ENCODE measurements at regions not wholly inside any gene's neighbourhood (a gene's known extent, or its start where the extent isn't known, plus 50 kb on each side); places are given as distances from the start of the nearest gene placed in this dataset.
"Not testable (repeated sequence)": the region's sequence is repeated elsewhere in the genome, so short reads cannot be mapped to it uniquely, and the experiment has no call there.

DNA sequence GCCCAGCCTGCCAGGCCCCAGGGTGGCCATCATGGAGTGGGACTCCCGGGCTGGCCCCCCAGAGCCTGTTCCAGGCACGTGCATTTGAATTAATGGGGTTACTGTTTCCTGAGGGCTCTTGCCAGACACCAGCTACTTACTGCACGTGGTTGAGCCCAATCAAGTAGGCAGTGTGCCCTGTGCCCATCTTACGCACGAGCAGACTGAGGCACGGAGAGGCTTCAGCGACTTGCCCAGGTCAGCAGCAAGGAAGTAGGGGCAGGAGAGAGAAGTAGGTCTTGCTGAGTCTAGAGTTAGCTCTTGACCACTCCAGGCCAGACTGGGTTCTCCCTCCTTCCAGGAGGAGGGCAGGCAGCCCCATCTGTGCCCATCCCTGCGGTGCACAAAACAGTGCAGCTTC, 67.7 kb downstream of the DIO3 start:
- Histone ChIP-seq H3K36me3 (ENCODE audit: control insufficient read depth, insufficient read depth, low read length) (no peaks in the 10 kb centered on the region), H3K9me3 (no peaks in the 10 kb centered on the region), H3K27me3 (replicated peaks; ENCODE audit: control insufficient read depth, insufficient read depth, low read length) (no peaks in the 10 kb centered on the region), H3K4me1 (no peaks in the 10 kb centered on the region), H3K4me3 (ENCODE audit: low read depth, low read length) (no peak overlapping the region)
- ChIA-PET CTCF (interaction anchor here (0.6 kb wide), 1 partner anchor 777 kb away, joined by 3 read pairs; no protein-coding TSS in a partner anchor), POLR2A (no interaction called here)
- DNase-seq = no peak
- BruUV-seq (replicated peaks) = no TSS peak
- Mint-ChIP-seq H3K9me3 (ENCODE audit: unreplicated experiment) (no peaks in the 10 kb centered on the region), H3K27me3 (ENCODE audit: insufficient read depth, unreplicated experiment) (peaks cover 3% of the 10 kb centered on the region), H3K36me3 (ENCODE audit: insufficient read depth, unreplicated experiment) (no peaks in the 10 kb centered on the region), H3K4me1 (ENCODE audit: low read depth, unreplicated experiment) (no peaks in the 10 kb centered on the region), H3K4me3 (ENCODE audit: unreplicated experiment) (no peak overlapping the region), H3K27ac (ENCODE audit: unreplicated experiment) (no peak overlapping the region)
- TF ChIP-seq, protein P1, sequence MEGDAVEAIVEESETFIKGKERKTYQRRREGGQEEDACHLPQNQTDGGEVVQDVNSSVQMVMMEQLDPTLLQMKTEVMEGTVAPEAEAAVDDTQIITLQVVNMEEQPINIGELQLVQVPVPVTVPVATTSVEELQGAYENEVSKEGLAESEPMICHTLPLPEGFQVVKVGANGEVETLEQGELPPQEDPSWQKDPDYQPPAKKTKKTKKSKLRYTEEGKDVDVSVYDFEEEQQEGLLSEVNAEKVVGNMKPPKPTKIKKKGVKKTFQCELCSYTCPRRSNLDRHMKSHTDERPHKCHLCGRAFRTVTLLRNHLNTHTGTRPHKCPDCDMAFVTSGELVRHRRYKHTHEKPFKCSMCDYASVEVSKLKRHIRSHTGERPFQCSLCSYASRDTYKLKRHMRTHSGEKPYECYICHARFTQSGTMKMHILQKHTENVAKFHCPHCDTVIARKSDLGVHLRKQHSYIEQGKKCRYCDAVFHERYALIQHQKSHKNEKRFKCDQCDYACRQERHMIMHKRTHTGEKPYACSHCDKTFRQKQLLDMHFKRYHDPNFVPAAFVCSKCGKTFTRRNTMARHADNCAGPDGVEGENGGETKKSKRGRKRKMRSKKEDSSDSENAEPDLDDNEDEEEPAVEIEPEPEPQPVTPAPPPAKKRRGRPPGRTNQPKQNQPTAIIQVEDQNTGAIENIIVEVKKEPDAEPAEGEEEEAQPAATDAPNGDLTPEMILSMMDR (IDR thresholded peaks at IDR 0.05; ENCODE audit: insufficient read depth in 1 of 2, low read depth in 1 of 2, low read length in 1 of 2, severe bottlenecking in 1 of 2, unreplicated experiment in 1 of 2) = no peak
- intact Hi-C loops (cut with micrococcal nuclease; ENCODE audit: unreplicated experiment) = loop anchor here (1.0 to 10.0 kb wide), 5 partner anchors 394 to 1244 kb away; no protein-coding TSS in a partner anchor

DNA sequence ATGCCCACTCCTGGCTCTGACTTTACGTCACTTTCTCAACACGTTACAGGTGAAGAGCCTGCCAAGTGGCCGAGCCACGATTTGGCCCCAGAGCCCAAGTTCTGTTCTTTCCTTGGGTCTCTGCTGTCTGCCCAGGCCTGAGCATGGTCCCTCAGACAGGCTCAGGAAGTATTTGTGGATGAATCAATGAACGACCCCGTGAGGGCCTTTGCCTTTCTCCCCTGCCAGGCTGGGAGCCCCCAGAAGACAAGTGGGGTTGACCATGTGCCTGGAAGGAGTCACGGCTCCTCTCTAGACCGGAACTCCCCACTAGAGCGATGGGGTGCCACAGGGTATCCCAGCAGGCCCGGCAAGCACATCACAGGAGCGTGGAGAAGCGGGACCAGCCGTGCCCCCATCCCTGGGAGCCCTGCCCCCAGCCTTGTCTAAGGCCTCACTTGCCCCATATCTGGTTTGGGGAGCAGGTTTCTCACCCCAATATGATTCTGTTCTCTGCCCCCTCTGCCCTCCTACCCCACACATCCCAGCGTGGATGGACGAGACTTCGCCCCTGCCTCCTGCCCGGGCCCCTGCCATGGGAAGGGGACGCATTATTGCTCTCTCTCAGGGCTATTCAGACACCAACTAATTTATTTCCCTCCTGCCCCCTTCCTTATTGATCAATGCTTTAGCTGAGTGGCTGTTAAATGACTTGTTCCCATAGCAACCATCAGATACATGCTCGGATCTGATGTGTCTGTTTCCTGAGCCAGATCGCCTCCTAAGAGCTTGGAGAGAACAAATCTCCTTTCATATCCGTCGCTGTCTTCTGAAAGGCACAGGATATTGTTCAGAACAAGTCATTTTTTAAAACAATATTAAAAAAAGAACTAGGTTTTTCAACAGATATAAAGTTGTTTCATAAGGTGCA, 69.0 kb downstream of the DIO3 start:
- H3K4me1 ChIP-seq = no peaks in the 10 kb centered on the region
- Mint-ChIP-seq H3K27me3 (ENCODE audit: insufficient read depth, unreplicated experiment) (peaks cover 5% of the 10 kb centered on the region), H3K27ac (ENCODE audit: unreplicated experiment) (no peak overlapping the region), H3K9me3 (ENCODE audit: unreplicated experiment) (no peaks in the 10 kb centered on the region), H3K4me1 (ENCODE audit: low read depth, unreplicated experiment) (no peaks in the 10 kb centered on the region), H3K36me3 (ENCODE audit: insufficient read depth, unreplicated experiment) (no peaks in the 10 kb centered on the region), H3K4me3 (ENCODE audit: unreplicated experiment) (no peak overlapping the region)
- TF ChIP-seq, protein P1 (IDR thresholded peaks at IDR 0.05; ENCODE audit: insufficient read depth in 1 of 2, low read depth in 1 of 2, low read length in 1 of 2, severe bottlenecking in 1 of 2, unreplicated experiment in 1 of 2) = no peak
- no peak overlapping the region for H3K4me3 ChIP-seq (ENCODE audit: low read depth, low read length)
- no peaks in the 10 kb centered on the region for H3K36me3 ChIP-seq (ENCODE audit: control insufficient read depth, insufficient read depth, low read length)
- BruUV-seq (replicated peaks) = no TSS peak
- no peaks in the 10 kb centered on the region for H3K9me3 ChIP-seq
- POLR2A ChIA-PET = no interaction called here
- intact Hi-C loops (cut with micrococcal nuclease; ENCODE audit: unreplicated experiment) = no loop called here
- no peak for DNase-seq
- CTCF ChIA-PET = no interaction called here
- no peaks in the 10 kb centered on the region for H3K27me3 ChIP-seq (replicated peaks; ENCODE audit: control insufficient read depth, insufficient read depth, low read length)

DNA sequence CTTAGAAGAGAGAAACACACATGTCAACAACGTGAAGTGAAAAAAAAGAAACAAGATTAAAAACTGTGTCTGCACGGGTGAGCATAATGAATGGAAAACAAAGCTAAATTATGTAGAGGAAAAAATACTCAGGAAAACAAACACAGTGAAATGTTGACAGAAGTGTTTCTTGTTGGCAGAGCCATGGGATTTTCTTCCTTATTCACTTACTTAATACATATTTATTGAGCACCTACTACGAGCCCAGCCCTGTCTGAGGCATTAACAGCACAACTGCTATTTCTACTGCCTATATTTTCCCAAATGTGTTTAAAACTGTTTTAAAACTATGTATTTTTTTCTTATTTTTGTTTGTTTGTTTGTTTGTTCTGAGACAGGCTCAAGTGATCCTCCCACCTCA, 69.9 kb downstream of the DIO3 start:
- Histone ChIP-seq H3K4me1 (no peaks in the 10 kb centered on the region), H3K4me3 (ENCODE audit: low read depth, low read length) (no peak overlapping the region), H3K36me3 (ENCODE audit: control insufficient read depth, insufficient read depth, low read length) (no peaks in the 10 kb centered on the region), H3K9me3 (no peaks in the 10 kb centered on the region), H3K27me3 (replicated peaks; ENCODE audit: control insufficient read depth, insufficient read depth, low read length) (no peaks in the 10 kb centered on the region)
- ChIA-PET CTCF (no interaction called here), POLR2A (no interaction called here)
- intact Hi-C loops (cut with micrococcal nuclease; ENCODE audit: unreplicated experiment) = no loop called here
- Mint-ChIP-seq H3K9me3 (ENCODE audit: unreplicated experiment) (no peaks in the 10 kb centered on the region), H3K4me1 (ENCODE audit: low read depth, unreplicated experiment) (no peaks in the 10 kb centered on the region), H3K27me3 (ENCODE audit: insufficient read depth, unreplicated experiment) (peaks cover 5% of the 10 kb centered on the region), H3K36me3 (ENCODE audit: insufficient read depth, unreplicated experiment) (no peaks in the 10 kb centered on the region), H3K4me3 (ENCODE audit: unreplicated experiment) (no peak overlapping the region), H3K27ac (ENCODE audit: unreplicated experiment) (no peak overlapping the region)
- no peak for DNase-seq
- no TSS peak for BruUV-seq (replicated peaks)
- TF ChIP-seq, protein P1 (IDR thresholded peaks at IDR 0.05; ENCODE audit: insufficient read depth in 1 of 2, low read depth in 1 of 2, low read length in 1 of 2, severe bottlenecking in 1 of 2, unreplicated experiment in 1 of 2) = no peak

DNA sequence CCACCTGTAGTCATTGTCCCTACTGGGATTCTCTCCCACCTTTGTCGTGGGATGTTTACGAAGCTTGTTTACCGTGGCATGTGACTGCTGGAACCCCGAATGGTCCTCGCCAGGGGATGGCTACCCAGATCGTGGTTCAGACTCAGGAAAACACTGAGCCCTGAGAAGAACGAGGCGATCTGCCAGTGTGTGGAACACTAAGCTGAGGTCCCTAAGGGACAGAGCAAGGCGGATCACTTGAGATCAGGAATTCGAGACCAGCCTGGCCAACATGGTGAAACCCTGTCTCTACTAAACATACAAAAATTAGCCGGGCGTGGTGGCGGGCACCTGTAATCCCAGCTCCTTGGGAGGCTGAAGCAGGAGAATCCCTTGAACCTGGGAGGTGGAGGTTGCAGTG, 70.7 kb downstream of the DIO3 start:
- H3K9me3 Mint-ChIP-seq (ENCODE audit: unreplicated experiment); H3K27ac Mint-ChIP-seq (ENCODE audit: unreplicated experiment); H3K4me1 Mint-ChIP-seq (ENCODE audit: low read depth, unreplicated experiment); H3K36me3 Mint-ChIP-seq (ENCODE audit: insufficient read depth, unreplicated experiment); H3K4me3 Mint-ChIP-seq (ENCODE audit: unreplicated experiment); H3K4me1 ChIP-seq; intact Hi-C loops (cut with micrococcal nuclease; ENCODE audit: unreplicated experiment); H3K27me3 ChIP-seq (replicated peaks; ENCODE audit: control insufficient read depth, insufficient read depth, low read length); H3K4me3 ChIP-seq (ENCODE audit: low read depth, low read length); H3K36me3 ChIP-seq (ENCODE audit: control insufficient read depth, insufficient read depth, low read length); CTCF ChIA-PET; H3K9me3 ChIP-seq; POLR2A ChIA-PET; DNase-seq; BruUV-seq (replicated peaks); H3K27me3 Mint-ChIP-seq (ENCODE audit: insufficient read depth, unreplicated experiment): not testable (repeated sequence)

Measured in Caco-2 (cell line).